ENCODE measurements at regions not wholly inside any gene's neighbourhood (a gene's known extent, or its start where the extent isn't known, plus 50 kb on each side); places are given as distances from the start of the nearest gene placed in this dataset.
"Not testable (repeated sequence)": the region's sequence is repeated elsewhere in the genome, so short reads cannot be mapped to it uniquely, and the experiment has no call there.

DNA sequence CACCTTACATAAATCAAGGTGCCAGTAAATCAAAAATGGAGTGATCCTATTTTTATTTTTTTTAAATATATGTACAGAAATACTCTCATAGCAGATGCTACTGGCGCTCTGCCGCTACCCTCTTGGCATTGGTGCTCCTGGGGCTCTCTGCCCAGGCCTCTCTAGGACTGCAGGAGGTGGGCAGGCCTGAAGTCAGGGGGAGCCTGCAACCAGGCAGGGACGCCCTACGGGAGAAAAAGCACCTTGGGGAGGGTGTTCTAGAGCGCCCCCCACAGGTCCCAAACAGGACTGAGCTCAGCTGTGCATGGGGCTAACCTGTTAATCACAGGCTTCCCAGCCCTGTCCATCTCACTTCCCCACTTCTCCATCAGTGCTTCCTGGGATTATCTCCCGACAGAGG lies 192.5 kb downstream of the SHQ1 start:
- H3K9me3 Mint-ChIP-seq, result peaks cover 10% of the 10 kb centered on the region
- no peaks in the 10 kb centered on the region for H3K36me3 Mint-ChIP-seq
- TF ChIP-seq, protein P1, sequence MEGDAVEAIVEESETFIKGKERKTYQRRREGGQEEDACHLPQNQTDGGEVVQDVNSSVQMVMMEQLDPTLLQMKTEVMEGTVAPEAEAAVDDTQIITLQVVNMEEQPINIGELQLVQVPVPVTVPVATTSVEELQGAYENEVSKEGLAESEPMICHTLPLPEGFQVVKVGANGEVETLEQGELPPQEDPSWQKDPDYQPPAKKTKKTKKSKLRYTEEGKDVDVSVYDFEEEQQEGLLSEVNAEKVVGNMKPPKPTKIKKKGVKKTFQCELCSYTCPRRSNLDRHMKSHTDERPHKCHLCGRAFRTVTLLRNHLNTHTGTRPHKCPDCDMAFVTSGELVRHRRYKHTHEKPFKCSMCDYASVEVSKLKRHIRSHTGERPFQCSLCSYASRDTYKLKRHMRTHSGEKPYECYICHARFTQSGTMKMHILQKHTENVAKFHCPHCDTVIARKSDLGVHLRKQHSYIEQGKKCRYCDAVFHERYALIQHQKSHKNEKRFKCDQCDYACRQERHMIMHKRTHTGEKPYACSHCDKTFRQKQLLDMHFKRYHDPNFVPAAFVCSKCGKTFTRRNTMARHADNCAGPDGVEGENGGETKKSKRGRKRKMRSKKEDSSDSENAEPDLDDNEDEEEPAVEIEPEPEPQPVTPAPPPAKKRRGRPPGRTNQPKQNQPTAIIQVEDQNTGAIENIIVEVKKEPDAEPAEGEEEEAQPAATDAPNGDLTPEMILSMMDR (IDR thresholded peaks at IDR 0.05; ENCODE audit: unreplicated experiment), result no peak

DNA sequence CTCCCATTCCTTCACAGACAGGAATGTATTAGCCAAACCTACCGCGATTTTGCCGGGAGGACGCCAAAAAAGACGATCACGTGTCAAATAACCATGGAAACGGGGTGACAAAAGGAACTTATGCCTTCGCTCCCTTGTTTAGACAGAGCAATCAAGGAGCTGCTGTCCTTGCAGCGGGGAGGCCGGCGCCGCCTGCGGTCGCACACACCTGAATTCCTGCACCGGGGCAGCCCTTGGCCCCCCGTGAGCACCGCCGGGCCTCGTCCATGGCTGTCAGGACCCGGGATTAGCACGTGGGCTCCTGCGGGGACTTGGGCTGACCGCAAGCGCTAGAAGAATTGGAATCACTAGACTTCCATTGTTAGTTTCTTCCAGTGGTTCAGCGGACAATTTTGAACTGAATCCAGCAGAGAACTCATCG lies 193.1 kb downstream of the SHQ1 start:
- Mint-ChIP-seq H3K27ac (no peak overlapping the region), H3K36me3 (no peaks in the 10 kb centered on the region), H3K27me3 (ENCODE audit: low read depth) (no peaks in the 10 kb centered on the region), H3K4me3 (peak overlapping the region; percentile 52), H3K4me1 (peaks cover 33% of the 10 kb centered on the region), H3K9me3 (peaks cover 10% of the 10 kb centered on the region)
- TF ChIP-seq, protein P1 (IDR thresholded peaks at IDR 0.05; ENCODE audit: unreplicated experiment), result no peak
- no peak for DNase-seq (ENCODE audit: low spot score in 2 of 2, unreplicated experiment in 2 of 2)

More for the DNA sequence above, 192.5 kb downstream of the SHQ1 start:
- H3K27me3 Mint-ChIP-seq (ENCODE audit: low read depth), result no peaks in the 10 kb centered on the region
- H3K4me1 Mint-ChIP-seq, result peaks cover 36% of the 10 kb centered on the region
- no peak for DNase-seq (ENCODE audit: low spot score in 2 of 2, unreplicated experiment in 2 of 2)
- H3K4me3 Mint-ChIP-seq, result no peak overlapping the region
- H3K27ac Mint-ChIP-seq, result no peak overlapping the region

DNA sequence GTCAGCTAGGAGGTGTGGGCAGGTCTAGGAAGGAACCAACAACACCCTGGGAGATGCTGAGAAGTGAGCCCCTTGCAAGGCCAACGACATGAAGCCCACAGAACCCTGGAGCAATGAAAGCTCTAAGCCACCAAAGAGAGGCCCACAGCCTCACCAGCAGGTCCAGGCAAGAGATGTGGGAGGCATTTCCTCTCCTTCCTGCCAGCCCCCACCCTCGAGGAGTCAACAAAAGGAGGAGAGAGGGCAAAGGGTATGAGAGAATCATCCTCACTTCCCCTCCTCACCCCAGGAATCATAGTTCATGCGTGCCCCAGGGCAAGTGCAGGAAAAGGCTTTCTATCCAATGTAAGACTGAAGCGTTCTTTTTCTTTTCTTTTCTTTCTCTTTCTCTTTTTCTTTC lies 195.8 kb downstream of the SHQ1 start:
- no peak for DNase-seq (ENCODE audit: low spot score in 2 of 2, unreplicated experiment in 2 of 2)
- TF ChIP-seq, protein P1 (IDR thresholded peaks at IDR 0.05; ENCODE audit: unreplicated experiment), result no peak
- H3K4me3 Mint-ChIP-seq, result no peak overlapping the region
- no peaks in the 10 kb centered on the region for H3K27me3 Mint-ChIP-seq (ENCODE audit: low read depth)
- H3K9me3 Mint-ChIP-seq, result peaks cover 10% of the 10 kb centered on the region
- no peaks in the 10 kb centered on the region for H3K36me3 Mint-ChIP-seq
- H3K27ac Mint-ChIP-seq, result no peak overlapping the region
- peaks cover 7% of the 10 kb centered on the region for H3K4me1 Mint-ChIP-seq

DNA sequence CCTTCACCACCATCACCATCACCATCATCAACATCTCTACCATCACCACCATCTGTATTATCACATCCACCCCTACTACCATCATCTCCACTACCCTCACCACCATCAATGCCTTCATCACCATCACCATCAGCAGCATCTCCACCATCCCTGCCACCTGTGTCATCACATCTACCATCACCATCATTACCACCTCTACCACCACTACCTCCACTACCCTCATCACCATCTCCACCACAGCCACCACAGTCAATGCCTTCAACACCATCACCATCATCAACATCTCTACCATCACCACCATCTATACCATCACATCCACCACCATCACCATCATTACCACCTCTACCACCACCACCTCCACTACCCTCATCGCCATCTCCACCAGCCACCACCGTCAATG lies 196.7 kb downstream of the SHQ1 start:
- Mint-ChIP-seq H3K9me3 (peaks cover 10% of the 10 kb centered on the region), H3K36me3 (no peaks in the 10 kb centered on the region), H3K27me3 (ENCODE audit: low read depth) (no peaks in the 10 kb centered on the region), H3K4me1 (peaks cover 6% of the 10 kb centered on the region), H3K27ac (no peak overlapping the region), H3K4me3 (no peak overlapping the region)
- no peak for DNase-seq (ENCODE audit: low spot score in 2 of 2, unreplicated experiment in 2 of 2)
- TF ChIP-seq, protein P1 (IDR thresholded peaks at IDR 0.05; ENCODE audit: unreplicated experiment), result no peak

DNA sequence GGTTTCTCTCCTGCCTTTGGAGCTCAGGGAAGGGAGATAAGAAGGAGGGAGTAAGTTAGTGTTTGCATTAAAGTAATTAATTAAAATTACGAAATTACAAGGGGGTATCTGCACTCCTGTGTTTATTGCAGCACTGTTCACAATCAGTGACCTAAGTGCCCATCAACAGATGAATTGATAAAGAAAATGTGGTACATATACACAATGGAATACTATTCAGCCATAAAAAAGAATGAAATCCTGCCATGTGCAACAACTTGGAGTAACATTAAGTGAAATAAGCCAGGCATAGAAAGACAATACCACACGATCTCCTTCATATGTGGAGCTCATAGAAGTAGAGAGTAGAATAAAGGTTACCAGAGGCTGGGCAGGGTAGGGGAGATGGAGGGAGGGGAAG lies 202.0 kb downstream of the SHQ1 start:
- TF ChIP-seq, protein P1 (IDR thresholded peaks at IDR 0.05; ENCODE audit: unreplicated experiment), result no peak
- Mint-ChIP-seq H3K4me1 (peaks cover 2% of the 10 kb centered on the region), H3K27ac (no peak overlapping the region), H3K9me3 (peaks cover 9% of the 10 kb centered on the region), H3K27me3 (ENCODE audit: low read depth) (no peaks in the 10 kb centered on the region), H3K4me3 (no peak overlapping the region), H3K36me3 (no peaks in the 10 kb centered on the region)
- DNase-seq (ENCODE audit: low spot score in 2 of 2, unreplicated experiment in 2 of 2), result no peak

DNA sequence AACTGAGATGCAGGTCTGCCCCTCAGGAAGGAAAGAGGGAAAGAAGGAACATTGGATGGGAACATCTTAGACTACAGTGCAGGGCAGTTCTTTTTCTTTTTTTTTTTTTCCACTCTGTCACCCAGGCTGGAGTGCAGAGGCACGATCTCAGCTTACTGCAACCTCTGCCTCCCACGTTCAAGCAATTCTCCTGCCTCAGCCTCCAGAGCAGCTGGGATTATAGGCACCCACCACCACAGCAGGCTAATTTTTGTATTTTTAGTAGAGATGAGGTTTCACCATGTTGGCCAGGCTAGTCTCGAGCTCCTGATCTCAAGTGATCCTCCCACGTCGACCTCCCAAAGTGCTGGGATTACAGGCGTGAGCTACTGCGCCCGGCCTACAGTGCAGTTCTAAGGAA lies 204.6 kb downstream of the SHQ1 start:
- not testable (repeated sequence) for H3K27me3 Mint-ChIP-seq (ENCODE audit: low read depth); H3K36me3 Mint-ChIP-seq; H3K4me1 Mint-ChIP-seq; DNase-seq (ENCODE audit: low spot score in 2 of 2, unreplicated experiment in 2 of 2); H3K9me3 Mint-ChIP-seq; H3K27ac Mint-ChIP-seq; H3K4me3 Mint-ChIP-seq
